Vagina (tissue), 2 donors: ENCODE measurements at regions not wholly inside any gene's neighbourhood (a gene's known extent, or its start where the extent isn't known, plus 50 kb on each side); places are given as distances from the start of the nearest gene placed in this dataset.
"Not testable (repeated sequence)": the region's sequence is repeated elsewhere in the genome, so short reads cannot be mapped to it uniquely, and the experiment has no call there.

Experiments used
- DNase-seq, 2 donors: peaks; one replicate each; pipeline ENCODE4 v3.0.0-alpha.2; 2017; ENCODE audit errors: extremely low spot score in 2 of 2
- H3K27ac ChIP-seq: fragments of 200-600 bp; sonication (generic); one replicate; pipeline ENCODE4 v1.5.1; 2019
- H3K27me3 ChIP-seq: fragments of 200-600 bp; sonication (generic); one replicate; pipeline ENCODE4 v1.5.1; 2019
- H3K36me3 ChIP-seq, 2 donors: fragments of 200-600 bp; sonication (generic); one replicate each; pipeline ENCODE4 v1.5.1; 2017 to 2019
- H3K4me1 ChIP-seq: fragments of 200-600 bp; sonication (generic); one replicate; pipeline ENCODE4 v1.5.1; 2019
- H3K4me3 ChIP-seq, 2 donors: fragments of 200-600 bp; sonication (generic); 1 replicate in 1 of 2; 2 replicates in 1 of 2; pipeline ENCODE4 v1.5.1; 2016 to 2019
- H3K9me3 ChIP-seq: fragments of 200-600 bp; sonication (generic); one replicate; pipeline ENCODE4 v1.5.1; 2019
- POLR2A ChIP-seq, 2 donors: fragments of 450-650 bp; IDR thresholded peaks; one replicate each; pipeline ENCODE4 v1.6.1; 2017; ENCODE audit warnings: antibody characterized with exemption in 2 of 2, mild to moderate bottlenecking in 2 of 2, moderate library complexity in 2 of 2
- POLR2AphosphoS5 ChIP-seq, 2 donors: sonication (generic); formaldehyde crosslinking; IDR thresholded peaks; one replicate each; pipeline ENCODE4 v1.9.0; 2017; ENCODE audit warnings: antibody characterized with exemption in 2 of 2, mild to moderate bottlenecking in 2 of 2, low read depth in 1 of 2; ENCODE audit not compliant: insufficient read depth in 1 of 2
- intact Hi-C: fragments of 100-400 bp; cut with DNase I; formaldehyde crosslinking; loops from one replicate; pipeline ENCODE4 v1.15.1; 2023
- TF ChIP-seq, protein P1 (sequence below), 3 experiments: fragments of 450-650 bp in 2 of 3; fragments of 200-600 bp in 1 of 3; sonication (generic) in 1 of 3; IDR thresholded peaks; one replicate each; pipeline ENCODE4 v1.5.1; 2017 to 2019; ENCODE audit warnings: antibody characterized with exemption in 3 of 3, mild to moderate bottlenecking in 2 of 3, moderate library complexity in 2 of 3

DNA sequence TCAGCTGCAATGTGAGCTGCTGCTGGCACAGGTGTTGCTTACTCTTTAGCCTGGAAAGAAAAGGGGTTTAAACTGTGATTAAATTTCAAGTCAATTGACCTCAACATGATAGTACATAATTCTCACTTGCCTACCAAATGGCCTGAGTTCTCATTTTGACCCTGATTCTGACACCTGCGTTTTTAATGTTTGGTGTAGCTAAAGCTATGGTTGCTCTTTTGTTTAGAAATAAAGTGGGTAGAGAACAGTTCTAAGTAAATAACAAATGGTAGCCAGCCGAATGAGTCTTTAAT lies 100.8 kb upstream of the SOX2 start:
- H3K27me3 ChIP-seq = no peaks in the 10 kb centered on the region
- DNase-seq = no peak
- H3K9me3 ChIP-seq = no peaks in the 10 kb centered on the region
- TF ChIP-seq POLR2A (IDR thresholded peaks at IDR 0.05) = no peak
- TF ChIP-seq, protein P1, sequence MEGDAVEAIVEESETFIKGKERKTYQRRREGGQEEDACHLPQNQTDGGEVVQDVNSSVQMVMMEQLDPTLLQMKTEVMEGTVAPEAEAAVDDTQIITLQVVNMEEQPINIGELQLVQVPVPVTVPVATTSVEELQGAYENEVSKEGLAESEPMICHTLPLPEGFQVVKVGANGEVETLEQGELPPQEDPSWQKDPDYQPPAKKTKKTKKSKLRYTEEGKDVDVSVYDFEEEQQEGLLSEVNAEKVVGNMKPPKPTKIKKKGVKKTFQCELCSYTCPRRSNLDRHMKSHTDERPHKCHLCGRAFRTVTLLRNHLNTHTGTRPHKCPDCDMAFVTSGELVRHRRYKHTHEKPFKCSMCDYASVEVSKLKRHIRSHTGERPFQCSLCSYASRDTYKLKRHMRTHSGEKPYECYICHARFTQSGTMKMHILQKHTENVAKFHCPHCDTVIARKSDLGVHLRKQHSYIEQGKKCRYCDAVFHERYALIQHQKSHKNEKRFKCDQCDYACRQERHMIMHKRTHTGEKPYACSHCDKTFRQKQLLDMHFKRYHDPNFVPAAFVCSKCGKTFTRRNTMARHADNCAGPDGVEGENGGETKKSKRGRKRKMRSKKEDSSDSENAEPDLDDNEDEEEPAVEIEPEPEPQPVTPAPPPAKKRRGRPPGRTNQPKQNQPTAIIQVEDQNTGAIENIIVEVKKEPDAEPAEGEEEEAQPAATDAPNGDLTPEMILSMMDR (IDR thresholded peaks at IDR 0.05) = no peak
- H3K4me3 ChIP-seq = no peak overlapping the region
- intact Hi-C loops = no loop called here
- H3K4me1 ChIP-seq = no peaks in the 10 kb centered on the region
- H3K27ac ChIP-seq = no peak overlapping the region
- no peaks in the 10 kb centered on the region for H3K36me3 ChIP-seq

DNA sequence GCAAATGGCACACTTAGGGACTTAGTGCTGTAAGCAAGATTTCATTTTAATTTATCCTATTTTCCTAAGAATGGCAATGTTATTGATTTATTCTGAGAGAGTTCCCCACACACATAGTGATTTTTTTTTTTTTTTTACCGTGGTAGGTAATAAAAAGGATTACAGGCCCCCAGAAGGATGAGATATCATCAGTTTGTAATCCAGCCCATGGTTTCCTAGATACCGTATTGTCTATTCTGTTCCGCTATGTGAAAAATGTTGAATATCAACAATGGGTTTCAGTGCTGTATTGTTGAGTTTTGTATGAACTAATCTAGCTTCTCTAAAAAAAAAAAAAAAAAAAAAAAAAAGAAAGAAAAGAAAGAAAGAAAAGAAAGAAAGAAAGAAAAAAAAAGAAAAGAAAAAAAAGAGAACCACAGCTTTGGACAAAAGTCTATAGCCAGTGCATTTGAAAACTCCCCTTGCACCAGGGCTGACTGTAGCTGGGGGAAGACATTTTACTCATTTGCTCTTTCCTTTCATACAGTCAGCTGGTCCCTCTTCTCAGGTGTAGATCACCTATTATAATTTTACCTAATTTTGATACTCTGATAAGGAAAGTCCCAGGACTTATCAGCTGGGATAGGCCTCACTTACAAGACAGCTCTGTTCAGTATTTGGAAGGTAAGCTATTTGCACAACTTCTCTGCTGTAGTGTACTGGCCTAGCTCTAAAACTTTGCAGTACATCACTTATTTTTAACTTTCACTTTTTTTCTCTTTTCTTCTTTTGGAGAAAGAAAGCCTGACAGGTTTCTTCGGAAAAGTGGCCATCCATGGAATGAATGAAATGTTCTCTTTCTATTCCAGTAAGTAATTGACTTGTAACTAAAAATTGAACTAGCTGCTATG lies 101.4 kb upstream of the SOX2 start:
- no peaks in the 10 kb centered on the region for H3K27me3 ChIP-seq
- H3K4me3 ChIP-seq = no peak overlapping the region
- H3K27ac ChIP-seq = no peak overlapping the region
- H3K9me3 ChIP-seq = no peaks in the 10 kb centered on the region
- TF ChIP-seq, protein P1 (IDR thresholded peaks at IDR 0.05) = no peak
- TF ChIP-seq POLR2AphosphoS5 (IDR thresholded peaks at IDR 0.05; ENCODE audit: insufficient read depth in 1 of 2, low read depth in 1 of 2) (no peak), POLR2A (IDR thresholded peaks at IDR 0.05) (no peak)
- no peak for DNase-seq
- intact Hi-C loops = no loop called here
- H3K4me1 ChIP-seq = no peaks in the 10 kb centered on the region
- H3K36me3 ChIP-seq = no peaks in the 10 kb centered on the region

DNA sequence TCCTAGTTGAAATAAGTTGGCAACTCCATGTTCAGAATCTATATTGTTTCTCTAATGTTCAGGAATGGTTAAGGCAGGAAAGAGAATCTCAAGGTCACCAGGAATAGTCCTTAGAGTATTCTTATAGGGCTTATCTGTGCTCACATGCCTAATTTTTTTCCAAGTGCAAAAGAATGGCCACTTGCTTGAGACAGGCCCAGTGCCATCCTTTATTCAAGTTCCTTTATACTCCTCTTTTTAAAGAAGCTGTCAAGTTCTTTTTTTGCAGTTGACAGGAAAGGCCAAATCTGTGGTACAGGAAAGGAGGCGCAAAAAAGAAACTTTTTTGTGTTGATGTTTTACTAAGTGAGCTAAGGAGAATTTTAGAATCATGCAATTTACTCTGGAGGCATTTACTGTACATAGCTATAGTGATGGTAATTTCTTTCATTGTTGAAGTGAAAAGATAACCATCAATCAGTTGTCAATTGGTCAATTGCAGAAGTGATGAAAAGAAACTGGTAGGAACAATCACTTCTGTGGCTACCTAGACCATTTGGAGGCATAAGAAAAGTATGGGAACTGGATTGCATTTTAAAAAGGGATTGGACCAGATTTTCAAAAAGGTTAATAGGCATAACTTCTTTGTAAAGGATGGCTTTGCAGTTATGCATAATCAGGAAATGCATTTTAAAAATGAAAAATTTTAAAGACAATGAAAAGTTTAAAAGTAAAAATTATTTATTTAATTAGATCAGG lies 102.5 kb upstream of the SOX2 start:
- no peaks in the 10 kb centered on the region for H3K27me3 ChIP-seq
- no peaks in the 10 kb centered on the region for H3K4me1 ChIP-seq
- intact Hi-C loops = no loop called here
- no peak overlapping the region for H3K27ac ChIP-seq
- H3K36me3 ChIP-seq = no peaks in the 10 kb centered on the region
- H3K4me3 ChIP-seq = no peak overlapping the region
- DNase-seq = no peak
- H3K9me3 ChIP-seq = no peaks in the 10 kb centered on the region
- TF ChIP-seq POLR2AphosphoS5 (IDR thresholded peaks at IDR 0.05; ENCODE audit: insufficient read depth in 1 of 2, low read depth in 1 of 2) = no peak
- TF ChIP-seq POLR2A (IDR thresholded peaks at IDR 0.05) = no peak
- TF ChIP-seq, protein P1 (IDR thresholded peaks at IDR 0.05) = no peak

DNA sequence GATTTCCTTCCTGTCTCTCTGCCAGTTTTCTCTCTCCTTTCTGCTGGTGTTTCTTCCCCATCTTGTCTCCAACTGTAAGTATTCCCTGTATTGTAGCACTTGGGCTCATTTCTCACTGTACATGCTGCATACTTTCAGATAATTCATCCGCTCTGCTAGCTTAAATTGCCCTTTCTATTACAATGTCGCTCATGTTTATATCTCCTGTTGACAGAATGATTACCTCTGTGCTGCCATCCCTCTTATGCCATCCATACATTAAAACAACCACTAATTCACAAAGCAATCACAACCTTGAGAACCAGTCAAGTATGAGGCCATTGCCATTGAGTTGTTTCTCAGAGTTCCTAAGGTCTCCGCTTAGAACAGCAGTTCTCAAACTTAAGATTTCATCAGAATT lies 107.5 kb upstream of the SOX2 start:
- Histone ChIP-seq H3K9me3 (no peaks in the 10 kb centered on the region), H3K36me3 (no peaks in the 10 kb centered on the region), H3K4me1 (no peaks in the 10 kb centered on the region), H3K27ac (no peak overlapping the region), H3K27me3 (no peaks in the 10 kb centered on the region), H3K4me3 (no peak overlapping the region)
- intact Hi-C loops = no loop called here
- no peak for DNase-seq
- TF ChIP-seq POLR2A (IDR thresholded peaks at IDR 0.05) (no peak), POLR2AphosphoS5 (IDR thresholded peaks at IDR 0.05; ENCODE audit: insufficient read depth in 1 of 2, low read depth in 1 of 2) (no peak)
- TF ChIP-seq, protein P1 (IDR thresholded peaks at IDR 0.05) = no peak

DNA sequence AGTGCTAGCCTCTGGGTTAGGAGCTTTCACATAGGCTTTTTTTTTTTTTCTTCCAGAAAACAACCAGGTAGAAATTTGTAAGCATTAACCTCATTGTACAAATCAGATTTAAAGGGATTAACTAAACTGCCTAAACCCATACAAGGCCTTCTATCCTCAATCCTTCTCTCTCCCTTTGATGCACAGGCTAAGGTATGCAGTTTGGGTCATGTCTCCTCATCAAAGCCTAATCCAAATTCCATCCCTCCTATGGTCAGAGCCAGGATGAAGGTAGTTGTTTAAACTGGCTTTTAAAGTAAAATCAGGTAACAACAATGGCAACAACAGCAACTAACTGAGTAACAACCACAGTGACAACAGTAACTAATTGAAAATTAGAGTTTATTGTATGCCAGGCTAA lies 115.6 kb upstream of the SOX2 start:
- intact Hi-C loops = no loop called here
- no peaks in the 10 kb centered on the region for H3K4me1 ChIP-seq
- no peak overlapping the region for H3K27ac ChIP-seq
- no peaks in the 10 kb centered on the region for H3K9me3 ChIP-seq
- TF ChIP-seq, protein P1 (IDR thresholded peaks at IDR 0.05) = no peak
- TF ChIP-seq POLR2AphosphoS5 (IDR thresholded peaks at IDR 0.05; ENCODE audit: insufficient read depth in 1 of 2, low read depth in 1 of 2) = no peak
- no peak for TF ChIP-seq POLR2A (IDR thresholded peaks at IDR 0.05)
- no peak overlapping the region for H3K4me3 ChIP-seq
- no peak for DNase-seq
- H3K36me3 ChIP-seq = no peaks in the 10 kb centered on the region
- H3K27me3 ChIP-seq = no peaks in the 10 kb centered on the region

DNA sequence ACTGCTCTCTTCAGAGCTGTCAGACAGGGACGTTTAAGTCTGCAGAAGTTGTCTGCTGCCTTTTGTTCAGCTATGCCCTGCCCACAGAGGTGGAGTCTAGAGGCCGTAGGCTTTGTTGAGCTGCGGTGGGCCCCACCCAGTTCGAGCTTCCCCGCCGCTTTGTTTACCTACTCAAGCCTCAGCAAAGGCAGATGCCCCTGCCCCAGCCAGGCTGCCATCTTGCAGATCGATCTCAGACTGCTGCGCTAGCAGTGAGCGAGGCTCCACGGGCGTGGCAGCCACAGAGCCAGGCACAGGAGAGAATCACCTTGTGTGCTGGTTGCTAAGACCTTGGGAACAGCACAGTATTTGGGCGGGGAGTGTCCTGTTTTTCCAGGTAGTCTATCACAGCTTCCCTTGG lies 120.8 kb upstream of the SOX2 start:
- H3K27me3 ChIP-seq, DNase-seq, H3K9me3 ChIP-seq, intact Hi-C loops, H3K4me1 ChIP-seq, H3K36me3 ChIP-seq, H3K4me3 ChIP-seq, H3K27ac ChIP-seq: not testable (repeated sequence)
